Right ventricle myocardium superior (tissue), 1 donor: ENCODE measurements at regions not wholly inside any gene's neighbourhood (a gene's known extent, or its start where the extent isn't known, plus 50 kb on each side); places are given as distances from the start of the nearest gene placed in this dataset.
"Not testable (repeated sequence)": the region's sequence is repeated elsewhere in the genome, so short reads cannot be mapped to it uniquely, and the experiment has no call there.

ENCODE experiments used
- ATAC-seq: fragments of 200-7000 bp; cut with Tn5 transposase; one replicate; pipeline ENCODE4 v1.9.1; 2020; ENCODE audit warnings: mild to moderate bottlenecking; ENCODE audit not compliant: poor library complexity
- DNase-seq: peaks from one replicate; pipeline ENCODE4 v3.0.0-alpha.2; 2020
- intact Hi-C: fragments of 100-400 bp; cut with DNase I; formaldehyde crosslinking; loops from one replicate; pipeline ENCODE4 v1.11.2; 2022
- donor health status: DM: no; HTN: yes; CAD: no; lungs with severe emphysema.

DNA sequence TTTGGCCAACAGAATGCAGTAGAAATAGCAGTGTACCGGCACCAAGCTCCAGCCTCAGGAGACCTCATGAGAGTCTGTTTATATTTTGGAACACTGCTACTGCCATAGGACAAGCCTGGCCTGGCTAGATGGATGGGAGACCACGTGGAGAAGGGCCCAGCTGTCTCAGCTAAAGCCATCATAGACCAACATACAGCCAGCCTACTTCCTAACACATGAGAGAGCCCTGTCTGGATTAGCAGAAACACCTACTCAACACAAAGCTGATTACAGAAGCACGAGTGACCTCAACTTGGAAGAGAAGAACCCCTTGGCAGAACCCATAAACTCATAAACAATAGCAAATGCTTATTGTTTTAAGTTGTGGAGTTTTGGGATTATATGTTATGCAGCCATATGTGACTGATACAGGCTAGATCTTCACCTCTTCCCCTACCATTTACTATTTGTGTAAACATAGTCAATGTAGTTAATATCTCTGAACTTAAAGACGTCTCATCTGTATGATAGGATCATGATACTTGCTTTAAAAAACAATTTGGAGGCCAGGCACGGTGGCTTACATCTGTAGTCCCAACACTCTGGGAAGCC, 199.4 kb upstream of the ZNF217 start:
- no peak for DNase-seq
- no peak for ATAC-seq
- intact Hi-C loops = no loop called here

DNA sequence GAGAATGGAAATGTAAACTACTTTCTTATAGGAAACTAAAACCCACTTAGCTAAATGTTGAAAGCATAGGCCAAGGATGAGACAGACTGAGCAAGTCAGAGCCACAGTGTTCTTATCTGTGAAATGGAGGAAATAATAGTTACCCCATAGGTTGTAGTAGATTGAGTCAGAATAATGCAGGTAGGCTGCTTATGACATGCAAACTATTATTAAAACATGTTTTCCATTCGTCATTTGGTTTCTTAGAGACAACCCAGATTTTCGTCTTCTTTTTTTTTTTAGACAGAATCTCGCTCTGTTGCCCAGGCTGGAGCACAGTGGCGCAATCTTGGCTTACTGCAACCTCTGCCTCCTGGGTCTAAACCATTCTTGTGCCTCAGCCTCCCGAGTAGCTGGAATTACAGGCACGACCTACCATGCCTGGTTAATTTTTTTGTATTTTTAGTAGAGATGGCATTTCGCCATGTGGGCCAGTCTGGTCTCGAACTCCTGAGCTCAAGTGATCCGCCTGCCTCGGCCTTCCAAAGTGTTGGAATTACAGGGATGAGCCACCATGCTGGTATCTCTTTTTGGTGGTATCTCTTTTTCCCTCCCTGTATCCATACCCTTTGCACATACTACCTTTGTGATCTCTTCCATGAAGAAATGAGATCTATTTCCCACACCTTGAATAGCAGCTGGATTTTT, 196.5 kb upstream of the ZNF217 start:
- ATAC-seq (no peak), DNase-seq (no peak)
- intact Hi-C loops = no loop called here

DNA sequence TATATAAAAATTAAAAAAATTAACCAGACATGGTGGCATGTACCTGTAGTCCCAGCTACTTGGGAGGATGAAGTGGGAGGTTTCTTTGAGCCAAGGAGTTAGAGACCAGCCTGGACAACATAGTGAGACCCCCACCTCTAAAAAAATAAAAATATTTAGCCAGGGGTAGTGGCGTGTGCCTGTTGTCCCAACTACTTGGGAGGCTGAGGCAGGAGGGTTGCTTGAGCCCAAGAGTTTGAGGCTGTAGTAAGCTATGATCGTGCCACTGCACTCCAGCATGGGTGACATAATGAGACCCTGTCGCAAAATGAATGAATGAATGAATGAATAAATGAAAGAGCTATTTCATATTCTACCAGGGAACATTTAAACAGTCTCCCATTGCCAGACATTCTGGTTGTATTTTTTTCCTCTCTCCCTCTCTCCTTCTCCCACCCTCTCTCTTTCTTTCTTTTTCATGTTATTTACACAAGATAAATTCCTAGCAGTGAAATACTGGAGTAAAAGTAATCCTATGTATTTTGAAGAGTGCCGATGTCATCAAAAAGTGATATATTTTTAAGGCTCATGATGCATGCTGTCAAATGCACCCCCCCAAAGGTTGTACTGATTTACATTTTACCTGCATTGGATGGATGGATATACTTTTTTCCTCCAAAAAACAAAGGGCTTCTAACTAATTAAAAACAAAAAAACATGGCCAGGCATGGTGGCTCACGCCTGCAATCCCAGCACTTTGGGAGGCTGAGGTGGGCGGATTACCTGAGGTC, 194.8 kb upstream of the ZNF217 start:
- DNase-seq (no peak), ATAC-seq (no peak)
- intact Hi-C loops = no loop called here

DNA sequence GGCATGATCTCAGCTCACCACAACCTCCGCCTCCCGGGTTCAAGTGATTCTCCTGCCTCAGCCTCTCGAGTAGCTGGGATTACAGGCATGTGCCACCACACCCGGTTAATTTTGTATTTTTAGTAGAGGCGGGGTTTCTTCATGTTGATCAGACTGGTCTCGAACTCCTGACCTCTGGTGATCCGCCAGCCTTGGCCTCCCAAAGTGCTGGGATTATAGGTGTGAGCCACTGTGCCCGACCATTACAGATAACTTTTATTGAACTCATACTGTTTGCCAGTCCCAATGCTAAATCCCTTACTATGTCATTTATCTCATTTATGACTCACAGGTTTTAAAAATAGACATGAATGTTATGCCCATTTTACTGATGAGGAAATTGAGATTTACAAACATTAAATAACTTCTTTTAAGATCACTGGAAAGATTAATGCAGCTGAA, 193.9 kb upstream of the ZNF217 start:
- intact Hi-C loops, DNase-seq, ATAC-seq: not testable (repeated sequence)

DNA sequence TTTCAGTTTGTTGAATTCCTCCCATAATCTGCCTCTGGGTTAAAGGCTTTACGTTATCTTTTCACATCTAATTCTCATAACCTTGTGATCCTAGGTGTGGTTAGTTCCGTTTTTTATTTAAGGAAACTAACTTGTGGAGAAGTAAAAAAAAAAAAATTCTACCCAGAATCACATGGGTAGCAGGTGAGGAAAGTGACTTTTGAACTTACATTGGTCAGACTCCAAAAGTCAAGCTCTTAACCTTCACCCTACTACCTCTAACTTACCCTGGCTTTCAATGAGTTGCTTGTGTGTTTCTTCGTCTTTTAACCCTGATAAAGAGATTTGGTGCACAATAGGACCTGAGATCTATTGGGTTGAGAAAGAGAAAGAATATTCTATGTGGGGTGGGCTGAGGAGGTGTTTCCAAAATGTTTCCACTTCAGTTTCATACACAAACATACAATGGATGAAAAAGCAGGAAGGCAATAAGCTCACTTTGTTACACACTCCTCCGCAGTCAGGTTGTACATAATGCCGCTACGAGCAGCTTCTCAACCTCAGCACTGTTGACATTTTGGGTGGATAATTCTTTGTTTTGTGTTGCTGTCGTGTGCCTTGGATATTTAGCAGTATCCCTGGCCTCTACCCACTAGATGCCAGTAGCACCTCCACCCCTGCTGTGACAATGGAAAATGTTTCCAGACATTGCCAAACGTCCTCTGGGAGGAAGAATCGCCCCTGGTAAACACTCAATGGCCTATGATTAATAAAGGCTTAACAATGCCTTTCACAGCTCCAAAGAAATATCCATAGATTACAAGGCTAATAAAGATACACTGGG, 193.0 kb upstream of the ZNF217 start:
- DNase-seq (no peak), ATAC-seq (no peak)

DNA sequence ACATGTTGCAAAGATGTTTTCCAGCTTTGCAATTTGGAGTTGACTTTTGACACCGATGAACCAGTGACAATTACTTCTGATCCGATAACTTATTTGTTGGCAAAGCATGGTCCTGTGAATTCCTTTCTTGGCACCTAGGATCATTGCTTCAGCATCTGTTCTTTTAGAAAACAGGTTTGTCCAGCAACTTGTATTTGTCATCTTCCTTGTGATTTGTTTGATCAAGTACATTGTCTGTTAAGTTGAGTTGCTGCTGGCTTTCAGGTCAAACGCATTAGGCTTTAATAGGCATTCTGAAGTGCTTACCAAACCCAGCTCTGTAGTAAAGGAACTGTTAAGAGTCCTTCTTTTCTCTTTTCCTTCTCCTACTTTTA, 192.4 kb upstream of the ZNF217 start:
- ATAC-seq = no peak
- intact Hi-C loops = no loop called here

More for the DNA sequence above, 193.0 kb upstream of the ZNF217 start:
- intact Hi-C loops = no loop called here

DNA sequence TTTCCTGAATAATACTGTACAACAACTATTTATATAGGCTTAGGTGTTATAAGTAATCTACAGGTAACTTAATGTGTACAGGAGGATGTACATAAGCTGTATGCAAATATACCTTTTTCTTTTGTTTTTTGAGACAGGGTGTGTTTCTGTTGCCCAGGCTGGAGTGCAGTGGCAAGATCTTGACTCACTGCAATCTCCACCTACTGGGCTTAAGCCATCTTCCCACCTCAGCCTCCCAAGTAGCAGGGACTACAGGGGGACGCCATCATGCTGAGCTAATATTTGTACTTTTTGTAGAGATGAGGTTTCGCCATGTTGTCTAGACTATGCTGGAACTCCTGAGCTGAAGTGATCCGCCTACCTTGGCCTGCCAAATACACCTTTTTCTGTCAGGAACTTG, 191.7 kb upstream of the ZNF217 start:
- ATAC-seq (no peak), DNase-seq (no peak)
- intact Hi-C loops = no loop called here

More for the DNA sequence above, 192.4 kb upstream of the ZNF217 start:
- DNase-seq = no peak

DNA sequence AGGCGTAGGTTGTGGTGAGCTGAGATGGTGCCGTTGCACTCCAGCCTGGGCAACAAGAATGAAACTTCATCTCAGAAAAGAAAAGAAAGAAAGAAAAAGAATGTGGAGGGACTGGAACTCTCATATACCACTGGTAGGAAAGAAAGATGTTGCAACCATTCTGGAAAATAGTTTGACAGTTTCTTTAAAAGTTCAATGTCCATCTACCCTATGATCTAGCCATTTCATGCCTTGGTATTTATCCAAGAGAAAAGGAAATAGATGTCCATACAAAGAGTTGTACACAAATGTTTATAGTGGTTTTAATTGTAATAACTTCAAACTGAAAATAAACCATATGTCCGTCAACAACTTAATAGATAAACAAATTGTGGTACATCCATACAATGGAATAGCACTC, 190.1 kb upstream of the ZNF217 start:
- intact Hi-C loops = no loop called here
- ATAC-seq = no peak
- DNase-seq = no peak

DNA sequence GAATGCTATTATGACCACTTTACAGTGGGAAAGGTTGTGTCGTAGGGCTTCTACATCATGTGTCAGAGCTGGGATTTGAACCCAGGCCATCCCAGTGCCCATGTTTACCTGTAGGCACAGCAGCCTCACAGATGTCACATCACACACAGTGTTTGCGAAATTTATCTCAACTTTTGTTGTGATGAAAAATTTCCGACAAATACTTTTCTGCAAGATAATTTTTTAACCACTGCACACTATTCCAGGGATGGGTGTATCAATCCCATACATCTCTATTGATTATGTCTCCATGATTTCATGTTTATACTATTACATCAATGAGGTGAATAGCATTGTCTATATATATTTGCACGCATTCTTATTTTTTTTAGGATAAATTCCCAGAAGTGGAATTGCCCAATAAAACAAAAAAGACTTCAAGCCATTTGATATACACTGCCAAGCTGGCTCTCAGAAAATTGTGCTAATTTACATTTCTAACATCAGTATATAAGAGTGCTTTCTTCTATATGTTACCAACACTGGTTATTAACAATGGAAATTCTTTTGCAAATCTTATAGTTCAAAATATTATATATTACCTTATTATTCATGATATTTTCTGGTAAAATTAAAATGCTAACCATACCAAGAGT, 189.1 kb upstream of the ZNF217 start:
- ATAC-seq (no peak), DNase-seq (no peak)
- intact Hi-C loops = no loop called here

DNA sequence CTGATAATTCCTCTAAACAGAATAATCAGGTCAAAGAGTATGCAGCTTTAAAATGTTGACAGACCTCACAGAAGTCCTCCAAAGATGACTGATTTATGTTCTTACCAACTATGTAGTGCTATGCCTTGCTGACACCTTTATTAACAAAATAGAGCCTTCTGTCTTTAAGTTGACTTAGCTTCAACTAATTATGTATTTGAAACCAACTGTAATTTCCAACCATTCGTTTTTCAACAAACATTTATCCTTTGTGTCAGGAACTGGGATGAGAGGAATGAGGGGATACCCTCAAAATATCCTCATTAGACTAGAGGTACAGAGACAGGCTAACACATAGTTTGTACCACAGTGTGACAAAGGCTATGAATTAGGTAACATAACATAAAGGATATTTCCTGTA, 186.2 kb upstream of the ZNF217 start:
- intact Hi-C loops = no loop called here
- no peak for ATAC-seq
- DNase-seq = no peak

DNA sequence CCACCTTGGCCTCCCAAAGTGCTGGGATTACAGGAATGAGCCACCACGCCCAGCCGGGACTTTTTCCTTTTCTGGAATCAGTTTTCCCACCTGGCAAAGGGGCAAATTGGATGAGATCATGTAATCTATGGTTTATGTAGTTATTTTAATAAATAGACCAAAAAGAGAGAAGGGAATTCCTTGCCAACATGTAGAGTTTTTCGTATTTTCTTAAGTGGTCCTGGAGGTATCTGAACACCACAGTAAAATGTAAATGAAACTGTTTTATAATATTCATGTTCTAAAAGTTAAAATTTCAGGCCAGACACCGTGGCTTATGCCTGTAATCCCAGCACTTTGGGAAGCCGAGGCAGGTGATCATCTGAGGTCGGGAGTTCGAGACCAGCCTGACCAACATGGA, 185.1 kb upstream of the ZNF217 start:
- DNase-seq = no peak
- intact Hi-C loops = no loop called here
- ATAC-seq = no peak

DNA sequence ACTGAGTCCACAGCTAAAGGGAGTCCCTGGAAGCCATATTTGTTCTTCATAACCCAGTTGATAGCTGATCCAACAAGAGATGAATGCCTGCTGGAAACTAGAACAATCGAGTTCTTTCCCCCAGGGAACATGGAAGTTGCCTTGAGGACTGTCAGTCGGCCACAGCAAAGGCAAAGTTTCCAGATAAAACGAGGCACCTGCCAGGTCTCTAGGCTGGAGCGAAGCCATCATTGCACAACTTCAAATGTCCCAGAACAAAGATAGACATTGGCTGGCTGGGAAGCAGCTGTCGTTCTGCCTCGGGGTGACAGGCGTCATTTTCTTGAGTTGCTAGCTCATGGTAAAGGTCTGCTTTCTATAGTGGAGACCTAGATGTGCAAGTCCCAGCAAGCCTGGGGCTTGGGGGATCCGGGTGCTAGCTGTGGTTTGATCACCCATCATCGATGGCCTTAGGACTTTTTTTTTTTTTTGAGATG, 184.4 kb upstream of the ZNF217 start:
- no peak for DNase-seq
- ATAC-seq = peak; percentile 75
- intact Hi-C loops = no loop called here

DNA sequence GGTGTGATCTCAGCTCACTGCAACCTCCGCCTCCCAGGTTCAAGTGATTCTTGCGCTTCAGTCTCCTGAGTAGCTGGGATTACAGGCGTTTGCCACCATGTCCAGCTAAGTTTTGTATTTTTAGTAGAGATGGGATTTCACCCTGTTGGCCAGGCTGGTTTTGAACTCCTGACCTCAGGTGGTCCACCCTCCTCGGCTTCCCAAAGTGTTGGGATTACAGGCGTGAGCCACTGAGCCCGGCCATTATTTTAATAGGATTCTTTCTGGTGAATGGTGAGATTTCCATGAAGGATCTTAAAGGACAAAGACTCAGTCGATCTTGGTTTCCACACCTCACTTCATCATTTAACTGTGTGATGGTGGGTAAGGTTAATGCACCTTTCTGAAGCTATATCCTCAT, 183.8 kb upstream of the ZNF217 start:
- ATAC-seq, DNase-seq, intact Hi-C loops: not testable (repeated sequence)

DNA sequence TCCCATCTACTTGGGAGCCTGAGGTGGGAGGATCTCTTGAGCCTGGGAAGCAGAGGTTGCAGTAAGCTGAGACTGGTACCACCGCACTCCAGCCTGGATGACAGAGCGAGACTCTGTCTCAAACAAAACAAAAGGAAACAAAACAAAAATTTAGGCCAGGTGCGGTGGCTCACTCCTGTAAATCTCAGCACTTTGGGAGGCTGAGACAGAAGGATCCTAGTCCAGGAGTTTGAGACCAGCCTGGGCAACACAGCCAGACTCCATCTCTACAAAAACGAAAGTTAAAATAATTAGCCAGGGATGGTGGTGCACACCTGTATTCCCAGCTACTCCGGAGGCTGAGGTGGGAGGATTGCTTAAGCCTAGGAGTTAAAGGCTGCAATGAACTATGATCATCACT, 183.2 kb upstream of the ZNF217 start:
- DNase-seq (no peak), ATAC-seq (no peak)
- intact Hi-C loops = no loop called here

DNA sequence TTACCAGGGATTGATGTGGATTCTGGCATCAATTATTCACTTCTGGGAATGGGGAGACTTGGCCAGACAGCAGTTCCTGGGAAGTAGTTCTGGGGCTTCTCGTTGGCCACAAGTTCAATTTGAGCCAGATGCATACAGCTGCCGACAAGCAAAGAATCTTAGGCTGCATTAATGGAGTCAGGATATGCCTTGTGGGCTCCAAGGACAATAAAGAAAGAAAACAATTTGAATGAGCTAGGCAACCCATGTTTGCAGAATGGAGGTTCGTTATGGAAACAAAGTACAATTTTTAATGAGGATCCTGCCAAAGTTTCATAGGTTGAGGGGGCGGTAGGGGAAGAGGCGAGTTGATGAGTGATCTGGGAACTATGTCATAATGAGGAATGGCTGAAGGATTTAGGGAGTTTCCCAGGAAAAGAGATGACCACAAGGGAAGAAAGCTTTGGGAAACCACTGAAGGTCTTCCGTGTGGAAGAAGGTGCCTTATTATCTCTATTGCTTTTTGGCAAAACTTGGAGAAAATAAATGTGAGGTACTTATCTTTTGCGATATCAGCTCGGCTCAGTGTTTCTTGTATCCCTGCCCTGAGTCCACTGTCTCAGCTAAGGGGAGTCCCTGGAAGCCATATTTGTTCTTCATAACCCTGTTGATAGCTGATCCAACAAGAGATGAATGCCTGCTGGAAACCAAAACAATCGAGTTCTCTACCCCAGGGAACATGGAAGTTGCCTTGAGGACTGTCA, 181.0 kb upstream of the ZNF217 start:
- DNase-seq = no peak
- intact Hi-C loops = no loop called here
- peak; percentile 65 for ATAC-seq

DNA sequence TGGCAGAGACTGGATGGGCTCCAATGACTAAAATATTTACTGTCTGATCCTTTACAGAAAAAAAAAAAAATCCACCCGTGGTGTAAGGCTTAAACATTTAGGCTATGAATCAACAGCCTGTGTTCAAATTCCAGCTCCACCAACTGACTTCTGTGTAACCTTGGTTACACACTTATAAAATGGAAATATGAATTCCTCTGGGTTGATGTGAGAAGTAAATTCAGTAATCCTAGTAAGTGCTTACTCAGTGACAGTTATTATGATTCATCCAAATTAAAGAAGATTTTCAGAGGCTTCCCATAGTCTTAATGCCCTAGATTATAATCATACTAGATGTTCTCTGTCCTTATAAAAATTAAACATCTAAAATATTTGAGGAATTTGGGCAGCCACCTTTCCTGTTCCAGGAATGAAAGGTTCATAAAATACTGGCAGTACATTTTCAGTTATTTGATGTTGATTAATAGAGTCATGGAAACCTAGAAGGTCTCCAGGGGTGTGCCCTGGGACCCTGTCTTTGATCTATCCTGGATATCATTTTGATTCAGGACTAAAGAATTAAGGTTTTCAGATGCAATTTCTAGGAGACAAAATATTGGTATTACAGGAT, 180.3 kb upstream of the ZNF217 start:
- DNase-seq (no peak), ATAC-seq (peak; percentile 40)
- intact Hi-C loops = no loop called here

DNA sequence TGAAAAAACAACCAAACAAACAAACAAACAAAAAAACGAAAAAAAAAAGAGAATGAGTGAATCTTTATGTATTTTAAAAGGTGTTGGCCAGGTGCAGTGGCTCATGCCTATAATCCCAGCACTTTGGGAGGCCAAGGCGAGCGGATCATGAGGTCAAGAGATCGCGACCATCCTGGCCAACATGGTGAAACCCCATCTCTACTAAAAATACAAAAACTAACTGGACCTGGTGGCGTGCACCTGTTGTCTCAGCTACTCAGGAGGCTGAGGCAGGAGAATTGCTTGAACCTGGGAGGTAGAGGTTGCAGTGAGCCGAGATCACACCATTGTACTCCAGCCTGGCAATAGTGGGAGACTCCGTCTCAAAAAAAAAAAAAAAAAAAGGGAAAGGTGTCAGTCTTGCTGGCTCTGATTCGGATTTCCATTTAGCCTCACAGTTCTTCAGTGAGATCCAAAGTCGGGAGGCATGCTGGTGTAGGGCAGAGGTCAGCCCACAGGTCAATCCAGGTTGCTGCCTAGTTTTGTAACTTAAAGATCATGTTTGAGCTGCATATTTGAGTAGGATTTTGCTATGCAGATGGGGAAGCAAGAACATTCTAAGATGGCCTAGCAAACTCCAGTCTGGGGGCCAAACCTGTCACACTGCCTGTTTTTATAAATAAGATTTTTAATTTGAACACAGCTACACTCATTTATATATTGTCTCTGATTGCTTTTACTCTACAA, 179.6 kb upstream of the ZNF217 start:
- intact Hi-C loops, DNase-seq, ATAC-seq: not testable (repeated sequence)
